SK-N-SH treated with all-trans-retinoic acid at 6 μM for 48 hours (cell line): ENCODE measurements at regions not wholly inside any gene's neighbourhood (a gene's known extent, or its start where the extent isn't known, plus 50 kb on each side); places are given as distances from the start of the nearest gene placed in this dataset.
"Not testable (repeated sequence)": the region's sequence is repeated elsewhere in the genome, so short reads cannot be mapped to it uniquely, and the experiment has no call there.

Experiments
- CSDC2 ChIP-seq: fragments of 250-450 bp; sonication (Bioruptor Pico); IDR thresholded peaks from 2 replicates; pipeline ENCODE4 v1.5.0; 2020; ENCODE audit warnings: mild to moderate bottlenecking, moderate library complexity
- CSRNP3 ChIP-seq: fragments of 250-450 bp; sonication (Bioruptor Pico); IDR thresholded peaks from 2 replicates; pipeline ENCODE4 v1.5.1; 2021; ENCODE audit warnings: mild to moderate bottlenecking, moderate library complexity
- ESRRG ChIP-seq: fragments of 250-450 bp; sonication (Bioruptor Pico); IDR thresholded peaks from 2 replicates; pipeline ENCODE4 v1.6.1; 2021; ENCODE audit warnings: mild to moderate bottlenecking
- GLIS3 ChIP-seq: fragments of 250-450 bp; sonication (Bioruptor Pico); IDR thresholded peaks from 2 replicates; pipeline ENCODE4 v1.5.0; 2020; ENCODE audit warnings: mild to moderate bottlenecking, moderate library complexity
- PATZ1 ChIP-seq: fragments of 250-450 bp; sonication (Bioruptor Pico); IDR thresholded peaks from 2 replicates; pipeline ENCODE4 v1.8.0; 2020; ENCODE audit warnings: mild to moderate bottlenecking, moderate library complexity, borderline replicate concordance
- TOX ChIP-seq: fragments of 250-450 bp; sonication (Bioruptor Pico); IDR thresholded peaks from 2 replicates; pipeline ENCODE4 v1.8.0; 2021; ENCODE audit warnings: mild to moderate bottlenecking, moderate library complexity, borderline replicate concordance
- TSHZ2 ChIP-seq: fragments of 250-450 bp; sonication (Bioruptor Pico); IDR thresholded peaks from 2 replicates; pipeline ENCODE4 v1.5.0; 2020; ENCODE audit warnings: mild to moderate bottlenecking, moderate library complexity
- ZC3H10 ChIP-seq: fragments of 250-450 bp; sonication (Bioruptor Pico); IDR thresholded peaks from 2 replicates; pipeline ENCODE4 v1.5.1; 2021; ENCODE audit warnings: mild to moderate bottlenecking, moderate library complexity

- TF ChIP-seq PATZ1; ZC3H10 (CRISPR knock-in tag); CSDC2 (CRISPR knock-in tag); TSHZ2 (CRISPR knock-in tag); TOX; CSRNP3 (CRISPR knock-in tag); ESRRG (CRISPR knock-in tag); GLIS3 (CRISPR knock-in tag): not testable (repeated sequence)
These were observed 169.7 kb upstream of the KCTD7 start for GRCh38 chr7:66458991-66459390.
